ENCODE measurements at regions not wholly inside any gene's neighbourhood (a gene's known extent, or its start where the extent isn't known, plus 50 kb on each side); places are given as distances from the start of the nearest gene placed in this dataset.
"Not testable (repeated sequence)": the region's sequence is repeated elsewhere in the genome, so short reads cannot be mapped to it uniquely, and the experiment has no call there.

DNA sequence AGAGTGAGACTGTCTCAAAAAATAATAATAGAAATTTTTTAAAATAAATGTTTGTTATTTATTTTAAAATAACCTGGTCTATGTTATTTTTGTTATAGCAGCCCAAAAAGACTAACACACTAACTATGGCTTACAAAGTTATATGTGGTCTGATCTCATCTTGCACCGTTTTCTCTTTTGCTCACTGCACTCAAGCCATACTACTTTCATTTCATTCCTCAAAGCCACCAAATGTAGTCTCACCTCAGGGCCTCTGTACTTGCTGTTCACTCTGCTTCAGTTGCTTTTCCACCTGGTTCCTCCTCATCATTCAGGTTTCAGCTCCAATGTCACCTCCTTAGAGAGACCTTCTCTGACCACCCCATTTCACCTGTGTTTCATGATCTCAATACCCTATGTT, 55.2 kb upstream of the MDM1 start:
- TF ChIP-seq, protein P1, sequence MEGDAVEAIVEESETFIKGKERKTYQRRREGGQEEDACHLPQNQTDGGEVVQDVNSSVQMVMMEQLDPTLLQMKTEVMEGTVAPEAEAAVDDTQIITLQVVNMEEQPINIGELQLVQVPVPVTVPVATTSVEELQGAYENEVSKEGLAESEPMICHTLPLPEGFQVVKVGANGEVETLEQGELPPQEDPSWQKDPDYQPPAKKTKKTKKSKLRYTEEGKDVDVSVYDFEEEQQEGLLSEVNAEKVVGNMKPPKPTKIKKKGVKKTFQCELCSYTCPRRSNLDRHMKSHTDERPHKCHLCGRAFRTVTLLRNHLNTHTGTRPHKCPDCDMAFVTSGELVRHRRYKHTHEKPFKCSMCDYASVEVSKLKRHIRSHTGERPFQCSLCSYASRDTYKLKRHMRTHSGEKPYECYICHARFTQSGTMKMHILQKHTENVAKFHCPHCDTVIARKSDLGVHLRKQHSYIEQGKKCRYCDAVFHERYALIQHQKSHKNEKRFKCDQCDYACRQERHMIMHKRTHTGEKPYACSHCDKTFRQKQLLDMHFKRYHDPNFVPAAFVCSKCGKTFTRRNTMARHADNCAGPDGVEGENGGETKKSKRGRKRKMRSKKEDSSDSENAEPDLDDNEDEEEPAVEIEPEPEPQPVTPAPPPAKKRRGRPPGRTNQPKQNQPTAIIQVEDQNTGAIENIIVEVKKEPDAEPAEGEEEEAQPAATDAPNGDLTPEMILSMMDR (IDR thresholded peaks at IDR 0.05; ENCODE audit: insufficient read depth, low read depth, low read length): no peak
- no peak overlapping the region for H3K4me3 ChIP-seq (ENCODE audit: low read depth, low read length)
- DNase-seq (ENCODE audit: low read depth): no peak

DNA sequence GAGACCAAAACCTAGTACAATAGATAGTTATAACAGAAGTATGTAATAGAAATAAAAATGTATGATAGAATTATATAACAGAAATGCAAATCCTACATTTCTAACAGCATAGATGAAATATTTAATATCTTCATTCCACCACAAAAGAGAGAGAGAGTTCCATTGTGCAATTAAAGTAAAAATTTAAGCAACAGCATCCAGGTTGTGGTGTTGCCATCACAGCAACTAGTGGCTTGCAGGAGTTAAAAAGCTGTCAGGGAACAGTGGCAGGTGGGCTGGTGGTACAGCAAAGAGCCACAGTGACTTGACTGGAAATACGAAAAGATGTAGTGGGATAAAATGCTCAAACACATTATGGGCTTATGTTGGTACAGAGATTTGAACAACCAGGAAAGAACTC, 57.1 kb upstream of the MDM1 start:
- no peak overlapping the region for H3K4me3 ChIP-seq (ENCODE audit: low read depth, low read length)
- TF ChIP-seq, protein P1 (IDR thresholded peaks at IDR 0.05; ENCODE audit: insufficient read depth, low read depth, low read length): no peak
- DNase-seq (ENCODE audit: low read depth): no peak

DNA sequence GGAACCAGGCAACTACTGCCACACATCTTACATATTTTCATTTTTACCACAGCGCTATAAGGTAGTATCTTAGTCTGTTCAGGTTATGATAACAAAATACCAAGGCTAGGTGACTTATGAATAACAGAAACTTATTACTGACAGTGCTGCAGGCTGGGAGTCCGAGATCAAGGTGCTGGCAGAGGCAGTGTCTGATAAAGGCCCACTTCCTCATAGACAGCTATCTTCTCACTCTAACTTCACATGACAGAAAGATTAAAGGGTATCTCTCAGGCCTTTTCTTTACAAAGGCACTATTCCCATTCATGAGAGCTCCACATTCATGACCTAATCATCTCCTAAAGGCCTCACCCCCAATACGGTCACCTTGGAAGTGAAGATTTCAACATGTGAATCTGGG, 59.8 kb upstream of the MDM1 start:
- TF ChIP-seq, protein P1 (IDR thresholded peaks at IDR 0.05; ENCODE audit: insufficient read depth, low read depth, low read length): no peak
- no peak for DNase-seq (ENCODE audit: low read depth)
- no peak overlapping the region for H3K4me3 ChIP-seq (ENCODE audit: low read depth, low read length)

DNA sequence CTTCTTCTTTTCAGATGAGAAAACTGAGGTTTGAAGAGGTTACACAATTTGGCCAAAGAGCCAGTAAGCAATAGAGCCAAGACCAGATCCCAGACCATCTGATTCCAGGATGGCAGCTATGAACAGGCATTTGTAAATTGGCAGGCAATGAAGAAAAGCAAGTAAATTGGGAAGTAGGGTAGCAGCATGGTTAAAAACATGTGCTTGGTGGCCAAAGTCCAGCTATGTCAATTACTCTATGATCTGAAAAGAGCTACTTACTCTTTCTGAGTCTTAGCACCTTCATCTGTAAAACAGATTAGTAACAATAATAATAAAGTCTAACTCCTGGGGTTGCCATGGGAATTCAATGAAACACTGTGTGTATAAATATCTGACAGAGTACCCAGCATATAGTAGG, 60.2 kb upstream of the MDM1 start:
- TF ChIP-seq, protein P1 (IDR thresholded peaks at IDR 0.05; ENCODE audit: insufficient read depth, low read depth, low read length): no peak
- DNase-seq (ENCODE audit: low read depth): no peak
- no peak overlapping the region for H3K4me3 ChIP-seq (ENCODE audit: low read depth, low read length)

DNA sequence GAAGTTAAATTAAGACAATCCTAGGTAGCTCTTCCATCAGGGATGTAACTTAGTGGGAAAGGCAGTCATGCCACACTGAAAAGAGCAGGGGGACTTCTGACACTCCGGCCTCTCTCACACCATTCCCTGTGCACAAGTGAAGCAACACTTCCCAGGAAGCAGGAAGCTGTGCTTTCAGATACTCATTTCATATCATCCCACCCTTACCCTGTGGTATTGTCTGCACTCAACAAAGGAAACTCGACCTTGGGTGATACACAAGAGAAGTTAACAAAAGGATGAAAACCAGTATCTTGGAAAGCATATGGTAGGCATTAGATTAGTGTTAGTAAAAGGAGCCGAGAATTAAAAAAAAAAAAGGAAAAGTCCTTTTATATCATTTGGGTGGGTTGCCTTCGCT, 61.3 kb upstream of the MDM1 start:
- TF ChIP-seq, protein P1 (IDR thresholded peaks at IDR 0.05; ENCODE audit: insufficient read depth, low read depth, low read length): no peak
- no peak for DNase-seq (ENCODE audit: low read depth)
- H3K4me3 ChIP-seq (ENCODE audit: low read depth, low read length): no peak overlapping the region

DNA sequence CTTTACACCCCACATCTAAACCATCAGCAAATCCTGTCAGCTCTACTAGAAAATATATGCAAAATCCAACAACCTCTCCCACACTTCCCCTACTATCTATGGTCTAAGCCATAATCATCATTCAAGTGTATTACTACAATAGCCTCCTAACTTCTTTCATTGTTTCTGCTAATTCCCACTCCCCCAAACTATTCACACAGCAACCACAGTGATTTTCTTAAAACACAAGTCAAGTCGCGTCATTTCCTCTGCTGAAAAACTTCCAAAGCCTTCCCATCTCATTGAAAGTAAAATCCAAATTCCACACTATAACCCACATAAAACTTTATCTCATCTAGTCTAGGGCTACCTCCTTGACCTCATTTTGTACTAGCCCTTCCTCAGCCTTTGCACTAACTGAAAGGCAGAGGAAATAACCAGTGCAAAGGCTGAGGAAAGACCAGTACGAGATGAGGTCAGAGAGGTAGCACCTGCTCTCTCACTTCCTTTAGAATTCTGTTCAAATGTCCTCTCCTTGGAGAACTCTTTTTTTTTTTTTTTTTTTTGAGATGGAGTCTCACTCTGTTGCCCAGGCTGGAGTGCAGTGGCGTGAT, 65.5 kb upstream of the MDM1 start:
- H3K4me3 ChIP-seq (ENCODE audit: low read depth, low read length): no peak overlapping the region
- TF ChIP-seq, protein P1 (IDR thresholded peaks at IDR 0.05; ENCODE audit: insufficient read depth, low read depth, low read length): no peak
- no peak for DNase-seq (ENCODE audit: low read depth)

DNA sequence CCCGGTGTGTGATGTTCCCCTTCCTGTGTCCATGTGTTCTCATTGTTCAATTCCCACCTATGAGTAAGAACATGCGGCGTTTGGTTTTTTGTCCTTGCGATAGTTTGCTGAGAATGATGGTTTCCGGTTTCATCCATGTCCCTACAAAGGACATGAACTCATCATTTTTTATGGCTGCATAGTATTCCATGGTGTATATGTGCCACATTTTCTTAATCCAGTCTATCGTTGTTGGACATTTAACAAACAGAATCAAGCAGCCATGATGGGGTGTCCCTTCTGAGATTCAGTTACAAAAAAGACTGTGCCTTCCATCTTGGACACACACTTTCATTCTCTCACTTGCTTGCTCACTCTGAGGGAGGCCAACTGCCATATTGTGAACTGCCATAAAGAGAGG, 66.5 kb upstream of the MDM1 start:
- DNase-seq (ENCODE audit: low read depth); H3K4me3 ChIP-seq (ENCODE audit: low read depth, low read length): not testable (repeated sequence)

Data from fibroblast of villous mesenchyme (primary cell).